NCI-H1694 treated with DMSO at 0.1 percent for 48 hours (cell line): ENCODE measurements at regions not wholly inside any gene's neighbourhood (a gene's known extent, or its start where the extent isn't known, plus 50 kb on each side); places are given as distances from the start of the nearest gene placed in this dataset.

Source experiments
- DNase-seq: peaks from one replicate; lab custom pipeline; 2025; lab: John Stamatoyannopoulos, UW

DNA sequence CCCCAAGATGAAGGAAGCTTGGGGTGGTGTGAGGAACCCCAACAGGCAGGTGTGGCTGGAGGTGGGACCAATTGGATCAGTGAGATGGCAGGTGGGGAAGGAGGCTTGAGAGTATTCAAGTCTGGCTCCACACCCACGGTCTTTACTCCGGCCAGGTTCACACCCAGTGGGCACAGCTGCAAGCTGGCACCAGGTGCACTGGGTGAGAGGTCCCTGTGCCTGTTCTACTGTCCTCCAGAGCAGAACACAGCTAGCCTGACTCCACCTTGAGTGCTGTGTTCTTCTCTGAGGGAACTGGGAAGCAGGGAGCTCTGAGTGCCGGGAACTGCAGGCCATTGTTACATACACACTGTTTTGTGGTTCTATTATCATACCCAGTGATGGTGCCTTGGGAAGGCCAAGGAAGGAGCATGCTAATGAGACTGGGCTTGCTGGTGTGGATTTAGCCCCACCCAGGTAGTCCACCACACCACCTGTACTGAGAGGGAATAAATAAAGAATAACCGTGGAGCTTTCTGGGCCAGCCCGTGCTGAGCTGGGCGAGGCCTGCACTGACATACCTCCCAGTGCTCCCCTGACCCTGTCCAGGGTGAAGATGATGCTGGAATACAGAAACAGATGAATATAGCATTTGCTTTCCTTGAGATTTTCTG, 93.4 kb downstream of the ABHD5 start:
- DNase-seq: no peak

DNA sequence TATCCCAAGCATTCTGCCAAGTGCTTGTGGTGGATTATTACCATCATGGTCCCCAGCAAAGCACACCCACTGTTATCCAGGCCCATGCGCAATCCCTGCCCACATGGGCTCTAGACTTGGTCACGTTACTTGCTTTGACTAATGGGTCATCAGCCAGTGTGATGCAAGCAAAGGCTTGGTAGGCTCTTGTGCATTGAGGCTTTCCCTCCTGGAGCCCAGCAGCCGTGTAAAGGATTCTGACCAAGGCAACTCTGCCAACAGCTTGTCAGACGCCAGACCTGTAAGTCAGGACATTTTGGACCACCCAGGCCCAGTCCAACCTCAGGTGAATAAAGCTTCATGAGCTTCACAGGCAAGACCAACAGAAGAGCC, 93.9 kb downstream of the ABHD5 start:
- DNase-seq: no peak

DNA sequence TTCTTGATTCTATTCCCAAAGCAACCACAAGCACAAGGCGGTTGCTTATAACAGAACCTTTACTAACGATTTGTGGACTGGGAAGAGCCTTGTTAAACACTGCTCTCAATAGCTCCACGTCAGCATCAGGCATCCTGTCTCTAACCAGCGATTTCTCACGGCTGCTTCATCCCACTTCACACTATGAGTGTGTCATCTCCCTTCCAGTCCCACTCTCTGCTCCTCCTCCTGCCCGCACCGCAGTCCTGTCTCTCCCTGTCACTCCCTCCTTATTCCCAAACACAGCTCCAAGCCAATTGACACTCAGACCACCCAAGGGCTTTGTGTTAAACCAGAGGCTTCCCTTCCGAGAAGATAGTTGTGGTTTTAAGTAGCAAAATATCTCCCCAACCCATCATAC, 94.8 kb downstream of the ABHD5 start:
- DNase-seq: no peak

DNA sequence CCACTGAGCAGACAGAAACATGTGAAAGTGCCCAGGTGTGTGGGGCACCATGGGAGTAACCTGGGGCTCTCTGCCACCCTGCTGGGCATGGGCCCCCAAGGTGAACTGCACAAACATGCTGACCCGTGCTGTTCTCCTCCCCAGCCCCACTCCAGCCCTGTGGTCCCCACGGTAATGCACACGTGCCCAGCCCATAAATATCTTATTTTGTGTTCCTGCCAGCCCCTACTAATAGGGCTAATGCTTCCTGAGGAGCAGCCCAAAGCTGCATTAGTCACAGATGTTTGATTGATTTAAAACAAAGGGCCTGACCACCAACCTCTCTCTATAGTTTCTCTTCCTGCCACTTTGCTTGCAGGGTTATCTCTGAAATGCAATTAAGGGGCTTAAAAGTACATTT, 95.4 kb downstream of the ABHD5 start:
- no peak for DNase-seq

DNA sequence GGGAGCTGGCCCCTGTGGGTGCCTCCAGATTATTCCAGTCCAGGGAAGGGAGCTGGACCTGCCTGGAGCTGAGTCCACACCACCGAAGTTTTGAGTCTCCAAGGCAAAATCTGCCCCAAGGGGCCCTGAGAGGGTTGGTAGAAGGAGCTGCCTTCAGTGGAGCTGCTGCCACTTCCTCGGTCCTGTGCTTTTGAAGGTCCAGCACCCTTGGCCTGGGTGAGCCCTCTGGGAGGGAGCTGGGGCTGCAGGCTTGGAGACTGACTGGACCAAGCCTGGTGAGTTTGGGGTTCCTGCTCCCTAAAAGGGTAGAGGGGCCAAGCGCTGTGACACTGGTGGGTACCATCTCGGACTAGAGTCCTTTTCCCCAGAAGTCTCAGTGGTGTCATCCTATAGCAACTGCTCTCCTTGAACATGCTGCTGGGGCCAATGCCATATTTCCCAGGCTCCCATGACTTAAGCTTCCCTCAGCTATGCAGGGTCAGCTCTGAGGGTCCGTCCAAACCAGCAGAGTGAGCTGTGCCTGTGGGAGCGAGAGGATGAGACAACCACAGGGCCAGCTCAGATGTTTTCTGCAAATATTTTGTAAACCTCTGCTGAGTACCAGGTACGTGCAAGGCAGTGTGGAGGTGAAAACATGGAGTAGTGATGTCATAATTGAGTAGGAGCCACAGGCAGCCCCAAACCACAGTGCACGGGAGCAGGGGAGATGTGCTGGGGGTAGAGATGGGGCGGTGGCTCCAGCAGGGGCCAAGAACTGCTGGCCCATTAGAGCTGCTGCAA, 96.0 kb downstream of the ABHD5 start:
- no peak for DNase-seq

DNA sequence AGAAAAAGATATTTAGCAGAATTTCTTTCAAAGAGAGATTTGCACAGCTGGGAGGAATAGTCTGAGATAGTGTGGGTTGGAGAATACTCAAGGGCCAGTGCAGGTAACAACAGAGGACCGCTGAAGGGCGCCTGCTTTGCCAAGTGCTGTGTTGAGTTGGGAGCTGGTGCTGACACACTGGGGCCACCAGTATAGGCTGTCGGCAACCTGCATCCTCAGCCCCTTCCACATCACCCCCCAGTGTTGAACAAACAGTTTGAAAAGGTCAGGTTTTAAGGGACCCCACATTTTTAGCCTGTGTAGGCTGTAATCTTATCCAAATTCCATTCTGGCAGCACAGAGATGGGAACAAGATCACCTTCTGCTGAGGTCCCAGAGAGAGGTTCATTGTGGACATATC, 96.6 kb downstream of the ABHD5 start:
- no peak for DNase-seq

DNA sequence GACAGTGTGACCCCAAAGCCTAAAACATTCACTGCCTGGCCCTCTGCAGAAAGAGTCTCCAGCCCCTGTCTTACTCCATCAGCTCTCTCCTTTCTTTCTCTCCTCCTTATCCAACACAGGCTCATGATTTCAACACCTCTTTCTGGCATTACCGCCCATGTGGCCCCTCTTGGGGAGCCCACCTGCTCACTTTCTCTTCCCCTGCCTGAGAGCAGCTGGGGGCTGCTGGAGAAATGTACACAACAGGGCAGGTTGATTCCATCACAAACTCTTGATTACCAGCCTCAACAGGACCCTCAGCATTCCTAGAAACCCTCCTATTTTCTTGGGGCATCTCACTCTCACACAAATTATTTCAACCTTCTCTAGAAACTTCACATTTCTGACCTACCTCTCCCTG, 98.3 kb downstream of the ABHD5 start:
- no peak for DNase-seq

DNA sequence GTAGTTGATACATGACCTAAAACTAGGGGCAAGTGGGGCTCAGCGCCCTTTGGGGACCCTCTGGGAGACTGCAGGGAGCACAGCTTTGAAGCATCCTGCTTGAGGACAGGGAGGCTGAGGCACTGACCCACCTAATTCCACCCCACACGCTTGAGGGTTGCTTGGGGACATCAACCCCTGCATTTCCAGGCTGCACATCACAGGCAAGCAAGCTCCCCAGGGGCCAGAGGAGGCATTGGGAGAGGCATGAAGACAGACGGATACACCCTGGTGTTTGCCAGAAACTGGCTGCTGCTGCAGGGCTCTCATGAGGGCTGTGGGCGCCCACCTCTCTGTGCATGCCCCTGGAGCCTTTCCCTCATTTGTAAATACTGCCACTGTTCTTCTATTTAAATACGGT, 99.3 kb downstream of the ABHD5 start:
- DNase-seq: no peak

DNA sequence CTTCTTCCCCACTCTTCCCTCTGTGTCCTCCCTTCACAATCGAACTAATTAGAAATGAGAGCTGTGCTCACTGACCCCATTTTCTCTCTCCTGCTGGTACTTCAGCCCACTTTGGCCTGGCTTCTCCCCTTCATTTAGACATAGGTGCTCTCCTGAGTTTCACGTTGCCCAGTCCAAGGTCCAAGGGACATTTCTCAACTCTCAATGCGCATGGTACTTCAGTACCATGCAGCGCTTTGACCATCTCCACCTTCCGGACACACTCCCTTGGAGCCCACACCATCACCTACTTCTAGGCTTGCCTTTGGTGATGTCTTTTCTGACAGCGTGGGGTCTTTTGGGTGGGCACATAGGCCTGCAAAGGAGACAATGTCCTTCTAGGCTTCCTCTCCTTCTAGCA, 99.7 kb downstream of the ABHD5 start:
- DNase-seq: no peak

DNA sequence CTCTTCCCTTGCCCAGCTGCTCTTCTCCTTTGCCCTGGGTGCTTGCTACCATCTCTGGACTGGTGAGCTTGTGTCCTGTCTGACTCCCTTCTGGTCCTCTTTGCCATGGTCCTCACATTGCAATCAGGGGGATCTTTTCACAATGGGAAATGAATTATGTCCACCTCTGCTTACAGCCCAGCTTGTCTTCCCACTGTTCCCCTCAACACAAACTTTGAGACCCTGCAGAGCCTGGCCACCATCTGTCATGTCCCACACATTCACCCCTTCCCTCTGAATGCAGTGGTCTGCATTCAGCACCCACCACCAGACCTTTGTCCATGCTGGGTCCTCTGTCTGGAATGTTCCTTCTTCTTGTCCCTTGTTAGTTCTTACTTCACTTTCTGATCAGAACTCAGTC, 100.5 kb downstream of the ABHD5 start:
- no peak for DNase-seq

DNA sequence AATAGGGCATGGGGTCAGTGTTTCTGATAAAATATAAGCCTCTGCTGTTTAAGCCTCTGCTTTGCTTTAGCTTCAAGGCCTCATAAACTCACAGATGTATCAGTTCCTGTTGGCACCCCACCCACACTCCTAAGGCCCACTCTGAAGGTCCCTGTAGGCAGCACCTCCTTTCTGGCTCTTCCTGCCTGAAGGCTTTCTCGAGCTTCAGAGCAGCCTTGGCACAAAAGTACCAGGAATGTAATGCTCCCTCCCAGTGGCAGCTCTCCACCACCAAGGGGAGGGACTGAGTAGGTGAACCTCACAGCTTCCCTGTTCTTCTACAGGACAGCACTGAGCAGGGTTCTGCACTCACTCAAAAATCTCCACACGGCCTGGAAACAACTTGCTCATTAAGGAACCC, 102.2 kb downstream of the ABHD5 start:
- DNase-seq: no peak

DNA sequence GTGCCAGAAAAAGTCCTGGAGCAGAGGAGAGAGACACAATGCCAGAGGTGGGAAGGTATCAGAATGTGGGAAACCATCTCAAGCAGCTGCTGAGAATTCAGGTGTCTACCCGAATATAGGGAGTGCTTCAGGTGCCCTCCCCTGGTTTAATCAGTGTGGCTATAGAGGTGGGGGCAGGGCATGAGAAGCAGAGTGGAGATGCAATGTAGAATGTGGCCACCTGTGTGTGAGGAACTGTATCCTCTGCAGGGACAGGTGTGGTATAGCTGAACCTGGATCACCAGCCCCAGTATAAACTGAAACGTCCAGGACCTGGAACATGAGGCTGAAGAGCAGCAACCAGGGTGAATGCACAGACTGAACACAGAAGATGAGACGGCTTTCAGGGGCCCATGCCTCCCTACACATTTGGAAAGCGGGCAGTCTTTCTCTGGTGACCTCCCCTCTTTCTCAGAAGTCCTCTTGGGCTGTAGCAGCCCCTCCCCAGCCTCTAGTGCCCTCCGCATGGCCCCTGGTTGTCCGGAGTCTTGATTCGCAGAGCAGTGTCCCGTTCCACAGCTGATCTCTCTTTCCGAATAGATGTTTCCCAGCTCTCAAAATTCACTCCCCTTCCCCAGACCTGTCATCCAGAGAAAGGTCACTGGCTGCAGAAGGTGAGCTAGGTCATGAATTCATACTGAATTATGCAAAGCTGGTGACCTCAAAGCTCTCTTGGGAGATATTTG, 103.1 kb downstream of the ABHD5 start:
- DNase-seq: no peak

DNA sequence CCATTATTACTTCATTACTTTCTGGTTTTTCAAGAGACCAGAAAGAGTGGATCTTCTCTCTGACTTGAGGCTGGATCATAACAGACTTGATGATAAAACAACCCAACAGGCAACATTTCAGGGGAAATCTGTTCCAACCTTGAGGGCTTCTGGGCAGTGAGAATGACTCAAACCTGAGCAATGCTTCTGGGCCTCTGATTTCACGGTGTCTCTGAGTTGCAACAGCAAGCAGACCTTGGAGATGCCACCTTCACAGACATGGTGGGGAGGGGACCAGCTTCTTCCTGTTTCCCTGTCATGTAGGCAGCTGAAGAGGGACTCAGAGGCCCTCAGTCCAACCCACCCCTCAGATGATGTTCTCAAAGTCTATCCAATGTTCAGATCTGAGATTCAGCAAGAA, 104.0 kb downstream of the ABHD5 start:
- DNase-seq: no peak

DNA sequence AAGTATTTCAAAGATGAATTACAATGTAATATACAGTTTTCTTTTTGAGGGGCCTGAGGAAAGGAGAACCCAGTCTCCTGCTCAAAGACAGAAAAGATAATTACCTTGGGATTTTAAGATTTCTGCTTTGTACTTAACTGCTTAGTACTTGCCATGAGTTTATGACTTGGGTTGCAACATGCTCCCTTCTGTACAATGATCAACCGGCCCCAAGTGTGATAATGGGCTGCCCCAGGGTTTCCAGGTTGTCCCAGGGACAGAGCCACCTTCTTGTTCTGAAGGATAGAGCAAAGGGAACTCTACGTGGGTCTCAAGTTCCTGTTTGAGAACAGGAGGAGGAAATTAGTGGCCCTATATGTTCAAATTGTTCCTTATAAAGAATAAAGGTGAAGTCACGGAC, 104.8 kb downstream of the ABHD5 start:
- DNase-seq: no peak

DNA sequence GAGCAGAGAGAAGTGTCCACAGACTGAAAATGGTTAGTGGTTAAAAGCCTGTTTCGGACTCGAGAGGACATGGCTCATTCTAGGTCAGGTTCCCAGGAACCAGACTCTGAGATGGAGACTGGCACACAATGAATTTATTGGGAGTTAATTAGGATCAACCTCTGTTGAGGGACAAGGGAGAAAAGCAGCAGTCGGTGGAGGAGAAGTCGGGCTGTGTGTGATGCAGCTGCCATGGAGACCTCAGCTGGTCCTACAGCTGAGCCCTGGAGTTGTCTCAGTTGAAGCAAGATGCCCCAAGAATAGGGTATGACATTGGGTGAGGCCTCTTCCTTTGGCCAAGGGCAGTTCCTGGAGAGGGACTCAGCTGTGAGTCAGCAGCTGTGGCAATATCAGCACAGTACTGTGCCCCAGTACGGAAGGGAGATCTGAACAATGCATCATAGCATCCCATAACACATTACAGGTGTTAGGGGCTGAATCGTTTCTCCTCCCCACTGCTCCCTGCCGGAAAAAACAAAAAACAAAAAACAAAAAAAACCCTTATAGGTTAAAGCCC, 105.4 kb downstream of the ABHD5 start:
- no peak for DNase-seq

DNA sequence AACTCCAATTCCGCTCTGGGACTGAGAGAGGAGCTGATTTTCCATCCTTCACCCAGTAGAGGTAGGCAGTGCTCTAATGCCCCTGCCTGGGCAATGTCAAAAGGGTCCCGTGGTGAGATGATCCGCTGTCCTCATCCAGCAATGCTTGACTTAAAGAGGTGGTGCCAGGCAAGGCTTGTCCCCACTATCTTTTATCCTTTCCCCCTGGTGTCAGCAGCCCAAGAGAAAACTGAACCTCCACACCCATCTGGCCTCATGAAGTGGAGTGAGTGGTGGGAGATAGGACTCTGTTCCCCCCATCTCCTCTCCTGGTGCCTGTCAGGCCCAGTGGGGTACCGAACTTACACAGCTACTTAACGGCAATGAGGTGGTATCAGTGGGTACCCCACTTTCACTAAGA, 107.1 kb downstream of the ABHD5 start:
- no peak for DNase-seq

DNA sequence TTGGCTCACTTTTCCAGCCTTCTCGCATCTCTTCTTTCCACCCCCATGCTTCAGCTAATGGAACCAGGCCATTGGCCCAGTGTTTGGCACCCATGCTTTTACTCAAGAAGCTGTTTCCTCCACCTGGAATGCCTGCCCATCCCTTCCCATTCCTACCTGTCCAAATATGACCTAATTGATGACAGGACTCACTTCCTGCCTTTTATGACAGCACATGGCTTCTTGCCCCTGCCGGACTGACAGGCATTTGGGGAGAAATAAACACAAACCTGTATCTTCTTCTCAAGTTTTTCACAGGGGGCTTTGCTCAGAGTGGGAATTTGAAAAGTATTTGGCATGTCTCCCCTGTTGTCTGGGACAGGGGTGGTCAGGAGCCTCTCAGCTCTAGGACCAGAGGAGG, 120.1 kb downstream of the ABHD5 start:
- no peak for DNase-seq

DNA sequence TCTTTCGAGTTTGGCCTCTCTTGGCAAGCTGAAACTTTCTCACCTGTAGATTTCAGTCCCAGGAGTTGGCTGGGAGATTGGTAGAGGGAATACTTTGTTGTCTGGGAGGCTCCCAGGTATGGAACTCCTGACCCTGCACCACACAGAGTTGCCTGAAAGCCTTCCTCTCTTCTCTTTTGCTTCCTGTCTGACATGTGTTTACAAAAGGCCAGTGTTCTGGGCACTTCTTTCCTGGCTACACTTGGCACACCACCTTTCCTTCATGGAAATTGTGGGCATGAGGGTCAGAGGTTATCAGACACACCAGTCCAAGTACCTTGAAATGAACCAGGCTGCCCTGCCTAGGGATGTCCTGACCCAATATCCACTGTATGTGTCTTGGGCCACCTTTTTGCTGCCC, 123.7 kb downstream of the ABHD5 start:
- DNase-seq: no peak

DNA sequence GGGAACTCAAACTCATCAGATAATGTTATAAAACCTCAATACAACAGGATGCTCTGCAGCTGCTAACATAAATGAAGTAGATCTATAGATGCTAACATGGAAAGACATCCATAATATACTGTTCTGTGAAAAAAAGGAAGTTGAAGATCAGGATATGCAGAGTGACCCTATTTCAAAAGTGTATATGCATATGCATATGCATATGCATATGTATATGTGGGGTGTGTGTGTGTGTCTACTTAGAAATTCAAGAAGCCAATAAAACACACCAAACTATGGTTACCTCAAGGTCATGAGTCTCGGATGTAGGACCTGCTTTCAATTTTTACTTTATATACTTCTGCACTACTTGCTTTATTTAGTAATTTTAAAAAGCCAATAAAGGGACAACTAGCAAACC, 125.6 kb downstream of the ABHD5 start:
- DNase-seq: no peak

DNA sequence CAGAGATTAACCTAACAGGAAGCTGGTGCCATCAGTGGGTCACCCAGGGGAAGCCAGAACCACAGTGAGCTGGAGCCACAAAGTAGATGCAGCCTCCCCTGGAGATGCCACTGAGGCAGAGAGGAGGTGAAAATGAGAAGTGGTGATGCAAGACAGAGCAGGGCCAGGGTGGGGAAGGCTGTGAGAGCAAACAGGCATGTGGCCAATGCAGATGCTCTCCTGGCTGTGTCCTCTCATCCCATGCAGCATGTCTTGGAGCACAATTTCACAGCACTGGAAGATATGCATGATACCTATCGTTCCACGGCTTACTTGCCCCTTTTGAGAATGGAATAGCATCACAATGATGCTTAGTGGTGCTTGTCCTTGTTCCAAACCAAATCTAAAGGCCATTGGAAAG, 126.3 kb downstream of the ABHD5 start:
- no peak for DNase-seq

DNA sequence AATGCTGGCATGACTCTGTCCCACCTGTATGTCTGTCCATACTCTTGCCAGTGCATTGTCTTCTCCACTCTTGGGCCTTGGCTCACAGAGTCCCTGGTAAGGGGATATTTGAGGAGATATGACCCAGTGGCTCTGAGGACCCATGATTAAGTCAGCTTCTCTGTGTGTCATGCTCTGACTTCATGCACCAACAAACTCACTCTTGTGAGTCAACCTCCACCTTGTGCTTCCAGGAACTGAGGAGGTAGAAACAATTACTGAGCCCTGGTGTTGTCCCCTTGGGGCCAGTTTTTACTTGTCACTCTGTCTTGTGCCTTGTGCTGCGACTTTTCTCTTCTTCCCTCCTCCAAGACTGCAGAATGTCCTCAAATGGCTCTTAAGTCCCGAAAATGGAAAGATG, 127.1 kb downstream of the ABHD5 start:
- DNase-seq: no peak

DNA sequence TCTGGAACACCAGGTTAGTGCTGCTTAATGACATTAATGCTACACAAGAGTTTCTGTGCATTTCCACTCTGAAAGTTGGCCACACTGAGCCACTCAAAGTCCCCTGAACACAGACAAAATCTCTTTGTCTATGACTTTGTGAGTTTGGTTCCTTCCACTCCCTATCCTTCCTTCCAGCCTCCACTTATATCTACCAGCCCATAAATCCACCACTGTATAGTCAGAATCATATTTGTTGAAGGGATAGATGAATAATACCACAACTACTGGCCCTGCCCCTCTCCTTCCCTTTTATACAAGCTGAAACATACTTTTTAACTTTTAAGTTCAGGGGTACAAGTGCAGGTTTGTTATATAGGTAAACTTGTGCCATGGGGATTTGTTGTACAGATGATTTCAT, 127.5 kb downstream of the ABHD5 start:
- no peak for DNase-seq
